ENCODE measurements at regions not wholly inside any gene's neighbourhood (a gene's known extent, or its start where the extent isn't known, plus 50 kb on each side); places are given as distances from the start of the nearest gene placed in this dataset.
"Not testable (repeated sequence)": the region's sequence is repeated elsewhere in the genome, so short reads cannot be mapped to it uniquely, and the experiment has no call there.

DNA sequence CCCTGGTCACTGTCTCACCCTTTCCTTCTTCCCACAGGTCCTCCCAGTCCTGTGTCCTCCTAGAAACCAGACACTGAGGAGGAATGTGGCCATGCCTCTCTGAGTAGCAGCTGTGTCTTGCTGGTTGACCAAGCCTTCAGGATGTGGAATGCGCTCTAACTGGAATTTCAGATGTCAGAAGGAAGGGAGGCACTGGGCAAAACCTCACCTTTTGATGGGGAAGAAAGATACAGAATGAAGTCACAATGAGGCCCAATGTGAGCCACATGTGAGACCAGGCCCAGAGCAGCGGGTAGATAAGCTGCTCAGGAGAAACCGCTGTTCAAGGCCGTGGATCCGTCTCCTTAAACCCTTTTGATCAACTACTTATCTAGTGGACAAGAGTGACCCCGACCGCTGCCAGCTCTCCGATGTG is 54.8 kb upstream of the ECHDC3 start:
- peak; percentile 50 for DNase-seq (ENCODE audit: low spot score)
- Histone ChIP-seq H4K20me1 (ENCODE audit: insufficient read depth, poor library complexity, severe bottlenecking) (no peaks in the 10 kb centered on the region), H3K9me3 (ENCODE audit: low read depth) (no peaks in the 10 kb centered on the region), H3K27ac (peak overlapping the region; percentile 78), H3K4me2 (peak overlapping the region; percentile 13), H3K4me3 (no peak overlapping the region), H2AFZ (no peak overlapping the region), H3K4me1 (ENCODE audit: insufficient read depth) (peaks cover 37% of the 10 kb centered on the region), H3K36me3 (replicated peaks; ENCODE audit: insufficient read depth, low read depth) (no peaks in the 10 kb centered on the region), H3K79me2 (no peaks in the 10 kb centered on the region), H3K9me2 (replicated peaks; ENCODE audit: insufficient read depth) (no peaks in the 10 kb centered on the region), H3K27me3 (no peaks in the 10 kb centered on the region)
- TF ChIP-seq, protein P1, sequence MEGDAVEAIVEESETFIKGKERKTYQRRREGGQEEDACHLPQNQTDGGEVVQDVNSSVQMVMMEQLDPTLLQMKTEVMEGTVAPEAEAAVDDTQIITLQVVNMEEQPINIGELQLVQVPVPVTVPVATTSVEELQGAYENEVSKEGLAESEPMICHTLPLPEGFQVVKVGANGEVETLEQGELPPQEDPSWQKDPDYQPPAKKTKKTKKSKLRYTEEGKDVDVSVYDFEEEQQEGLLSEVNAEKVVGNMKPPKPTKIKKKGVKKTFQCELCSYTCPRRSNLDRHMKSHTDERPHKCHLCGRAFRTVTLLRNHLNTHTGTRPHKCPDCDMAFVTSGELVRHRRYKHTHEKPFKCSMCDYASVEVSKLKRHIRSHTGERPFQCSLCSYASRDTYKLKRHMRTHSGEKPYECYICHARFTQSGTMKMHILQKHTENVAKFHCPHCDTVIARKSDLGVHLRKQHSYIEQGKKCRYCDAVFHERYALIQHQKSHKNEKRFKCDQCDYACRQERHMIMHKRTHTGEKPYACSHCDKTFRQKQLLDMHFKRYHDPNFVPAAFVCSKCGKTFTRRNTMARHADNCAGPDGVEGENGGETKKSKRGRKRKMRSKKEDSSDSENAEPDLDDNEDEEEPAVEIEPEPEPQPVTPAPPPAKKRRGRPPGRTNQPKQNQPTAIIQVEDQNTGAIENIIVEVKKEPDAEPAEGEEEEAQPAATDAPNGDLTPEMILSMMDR (IDR thresholded peaks at IDR 0.05; ENCODE audit: poor library complexity): no peak
- TF ChIP-seq EZH2phosphoT487 (IDR thresholded peaks at IDR 0.05; ENCODE audit: low read depth, severe bottlenecking, unreplicated experiment): no peak
- TF ChIP-seq EZH2 (IDR thresholded peaks at IDR 0.05; ENCODE audit: borderline replicate concordance): no peak
- 70% methylated on average over 8 of the region's 8 CpGs for WGBS (ENCODE audit: low lambda C conversion rate, missing lambda C conversion rate)

DNA sequence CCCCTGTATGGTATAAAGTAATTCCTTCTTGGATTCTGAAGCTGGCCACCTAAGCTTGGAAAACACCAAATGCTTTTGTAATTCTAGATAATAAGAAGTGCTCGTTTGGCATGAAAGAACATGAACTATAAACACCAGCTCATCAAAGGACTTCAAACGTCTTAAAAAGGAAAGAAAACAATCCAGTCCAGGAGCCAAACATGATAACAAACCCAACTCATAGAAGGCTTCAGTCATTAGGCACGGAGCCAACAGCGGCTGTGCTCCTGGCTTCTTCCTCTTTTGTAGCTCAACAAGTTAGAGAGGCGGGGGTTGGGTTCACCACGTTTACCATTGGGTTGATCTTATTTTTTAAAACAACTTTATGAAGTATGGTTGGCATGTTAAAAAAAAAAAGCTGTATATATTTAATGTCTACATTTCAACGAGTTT is 56.4 kb upstream of the ECHDC3 start:
- H3K36me3 ChIP-seq (replicated peaks; ENCODE audit: insufficient read depth, low read depth): no peaks in the 10 kb centered on the region
- 30% methylated on average over 7 of the region's 7 CpGs for WGBS (ENCODE audit: low lambda C conversion rate, missing lambda C conversion rate)
- H3K27me3 ChIP-seq: no peaks in the 10 kb centered on the region
- H3K9me2 ChIP-seq (replicated peaks; ENCODE audit: insufficient read depth): no peaks in the 10 kb centered on the region
- H3K79me2 ChIP-seq: no peaks in the 10 kb centered on the region
- H3K9me3 ChIP-seq (ENCODE audit: low read depth): no peaks in the 10 kb centered on the region
- TF ChIP-seq, protein P1 (IDR thresholded peaks at IDR 0.05; ENCODE audit: poor library complexity): no peak
- no peak for TF ChIP-seq EZH2 (IDR thresholded peaks at IDR 0.05; ENCODE audit: borderline replicate concordance)
- no peak for TF ChIP-seq EZH2phosphoT487 (IDR thresholded peaks at IDR 0.05; ENCODE audit: low read depth, severe bottlenecking, unreplicated experiment)
- no peak overlapping the region for H3K4me3 ChIP-seq
- peak overlapping the region; percentile 66 for H3K4me2 ChIP-seq
- peak overlapping the region; percentile 71 for H3K27ac ChIP-seq
- no peaks in the 10 kb centered on the region for H4K20me1 ChIP-seq (ENCODE audit: insufficient read depth, poor library complexity, severe bottlenecking)
- peaks cover 37% of the 10 kb centered on the region for H3K4me1 ChIP-seq (ENCODE audit: insufficient read depth)
- peak; percentile 46 for DNase-seq (ENCODE audit: low spot score)
- H2AFZ ChIP-seq: no peak overlapping the region

DNA sequence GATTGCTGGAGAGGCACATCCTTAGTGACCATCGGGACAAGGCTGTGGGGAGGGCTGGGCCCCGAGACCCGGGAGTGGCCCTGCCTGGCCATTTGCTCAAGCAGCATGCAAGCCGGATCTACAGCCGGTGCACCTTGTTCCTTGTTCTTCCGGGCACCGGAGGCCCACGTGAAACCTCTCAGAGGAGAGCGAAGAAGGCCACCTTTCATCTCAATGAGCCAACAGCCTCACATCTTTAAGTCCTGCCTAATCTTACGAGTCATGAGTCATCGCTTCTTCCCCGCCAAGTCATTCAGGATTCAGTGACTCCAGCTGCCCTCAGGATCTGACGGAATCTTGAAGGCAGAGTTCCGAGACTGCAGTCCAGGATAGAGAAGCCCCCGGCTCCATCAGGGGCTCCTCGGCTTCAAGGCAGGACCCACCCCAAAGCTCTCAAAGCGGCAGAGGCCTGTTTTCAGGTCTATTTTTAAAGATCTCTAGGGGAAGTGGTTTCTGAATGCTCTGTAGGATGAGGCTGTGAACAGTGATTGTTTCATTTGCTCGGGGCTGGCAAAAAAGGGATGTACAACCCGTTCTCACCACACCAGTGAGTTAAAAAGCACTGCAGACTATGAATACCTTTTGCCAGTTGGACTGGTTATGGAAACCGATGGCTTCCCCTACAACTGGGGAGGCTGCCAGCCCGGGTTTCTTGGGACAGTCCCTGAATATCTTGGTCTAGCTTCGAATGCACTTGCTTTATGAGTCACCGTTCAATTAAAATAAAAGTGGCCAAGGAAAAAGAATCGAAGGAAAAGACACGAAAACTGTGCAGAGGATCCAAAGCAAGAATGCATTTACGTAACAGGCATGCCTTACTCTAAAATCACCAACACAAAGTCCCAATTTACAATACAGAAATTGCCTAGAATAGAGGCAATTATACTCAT is 57.2 kb upstream of the ECHDC3 start:
- Histone ChIP-seq H3K79me2 (no peaks in the 10 kb centered on the region), H3K27me3 (no peaks in the 10 kb centered on the region), H3K27ac (peak overlapping the region; percentile 71), H4K20me1 (ENCODE audit: insufficient read depth, poor library complexity, severe bottlenecking) (no peaks in the 10 kb centered on the region), H3K4me3 (no peak overlapping the region), H3K9me2 (replicated peaks; ENCODE audit: insufficient read depth) (no peaks in the 10 kb centered on the region), H3K4me1 (ENCODE audit: insufficient read depth) (peaks cover 37% of the 10 kb centered on the region), H3K4me2 (peak overlapping the region; percentile 66), H3K36me3 (replicated peaks; ENCODE audit: insufficient read depth, low read depth) (no peaks in the 10 kb centered on the region), H2AFZ (no peak overlapping the region), H3K9me3 (ENCODE audit: low read depth) (no peaks in the 10 kb centered on the region)
- no peak for TF ChIP-seq EZH2 (IDR thresholded peaks at IDR 0.05; ENCODE audit: borderline replicate concordance)
- TF ChIP-seq, protein P1 (IDR thresholded peaks at IDR 0.05; ENCODE audit: poor library complexity): no peak
- TF ChIP-seq EZH2phosphoT487 (IDR thresholded peaks at IDR 0.05; ENCODE audit: low read depth, severe bottlenecking, unreplicated experiment): no peak
- WGBS (ENCODE audit: low lambda C conversion rate, missing lambda C conversion rate): 57% methylated on average over 26 of the region's 26 CpGs
- DNase-seq (ENCODE audit: low spot score): peak; percentile 78

DNA sequence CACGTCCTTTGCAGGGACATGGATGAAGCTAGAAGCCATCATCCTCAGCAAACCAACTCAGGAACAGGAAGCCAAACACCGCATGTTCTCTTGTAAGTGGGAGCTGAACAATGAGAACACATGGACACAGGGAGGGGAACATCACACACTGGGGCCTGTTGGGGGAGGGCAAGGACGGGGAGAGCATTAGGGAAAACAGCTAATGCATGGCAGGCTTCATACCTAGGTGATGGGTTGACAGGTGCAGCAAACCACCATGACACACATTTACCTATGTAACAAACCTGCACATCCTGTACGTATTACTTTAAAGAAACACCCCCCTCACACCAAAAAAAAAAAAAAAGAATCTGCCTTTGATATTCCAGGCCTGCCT is 57.9 kb upstream of the ECHDC3 start:
- H3K9me2 ChIP-seq (replicated peaks; ENCODE audit: insufficient read depth); H2AFZ ChIP-seq; H3K4me2 ChIP-seq; H3K27me3 ChIP-seq; H4K20me1 ChIP-seq (ENCODE audit: insufficient read depth, poor library complexity, severe bottlenecking); H3K36me3 ChIP-seq (replicated peaks; ENCODE audit: insufficient read depth, low read depth); H3K4me3 ChIP-seq; DNase-seq (ENCODE audit: low spot score); H3K79me2 ChIP-seq; H3K9me3 ChIP-seq (ENCODE audit: low read depth): not testable (repeated sequence)
- Histone ChIP-seq H3K27ac (peak overlapping the region; percentile 25), H3K4me1 (ENCODE audit: insufficient read depth) (peaks cover 37% of the 10 kb centered on the region)
- whole genome bisulfite sequencing (ENCODE audit: low lambda C conversion rate, missing lambda C conversion rate): 81% methylated on average over 4 of the region's 4 CpGs
